ENCODE measurements at regions not wholly inside any gene's neighbourhood (a gene's known extent, or its start where the extent isn't known, plus 50 kb on each side); places are given as distances from the start of the nearest gene placed in this dataset.

- TF ChIP-seq, protein P1, sequence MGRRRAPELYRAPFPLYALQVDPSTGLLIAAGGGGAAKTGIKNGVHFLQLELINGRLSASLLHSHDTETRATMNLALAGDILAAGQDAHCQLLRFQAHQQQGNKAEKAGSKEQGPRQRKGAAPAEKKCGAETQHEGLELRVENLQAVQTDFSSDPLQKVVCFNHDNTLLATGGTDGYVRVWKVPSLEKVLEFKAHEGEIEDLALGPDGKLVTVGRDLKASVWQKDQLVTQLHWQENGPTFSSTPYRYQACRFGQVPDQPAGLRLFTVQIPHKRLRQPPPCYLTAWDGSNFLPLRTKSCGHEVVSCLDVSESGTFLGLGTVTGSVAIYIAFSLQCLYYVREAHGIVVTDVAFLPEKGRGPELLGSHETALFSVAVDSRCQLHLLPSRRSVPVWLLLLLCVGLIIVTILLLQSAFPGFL (CRISPR knock-in tag; IDR thresholded peaks at IDR 0.05; ENCODE audit: borderline replicate concordance) = no peak
- TF ChIP-seq, protein P2, sequence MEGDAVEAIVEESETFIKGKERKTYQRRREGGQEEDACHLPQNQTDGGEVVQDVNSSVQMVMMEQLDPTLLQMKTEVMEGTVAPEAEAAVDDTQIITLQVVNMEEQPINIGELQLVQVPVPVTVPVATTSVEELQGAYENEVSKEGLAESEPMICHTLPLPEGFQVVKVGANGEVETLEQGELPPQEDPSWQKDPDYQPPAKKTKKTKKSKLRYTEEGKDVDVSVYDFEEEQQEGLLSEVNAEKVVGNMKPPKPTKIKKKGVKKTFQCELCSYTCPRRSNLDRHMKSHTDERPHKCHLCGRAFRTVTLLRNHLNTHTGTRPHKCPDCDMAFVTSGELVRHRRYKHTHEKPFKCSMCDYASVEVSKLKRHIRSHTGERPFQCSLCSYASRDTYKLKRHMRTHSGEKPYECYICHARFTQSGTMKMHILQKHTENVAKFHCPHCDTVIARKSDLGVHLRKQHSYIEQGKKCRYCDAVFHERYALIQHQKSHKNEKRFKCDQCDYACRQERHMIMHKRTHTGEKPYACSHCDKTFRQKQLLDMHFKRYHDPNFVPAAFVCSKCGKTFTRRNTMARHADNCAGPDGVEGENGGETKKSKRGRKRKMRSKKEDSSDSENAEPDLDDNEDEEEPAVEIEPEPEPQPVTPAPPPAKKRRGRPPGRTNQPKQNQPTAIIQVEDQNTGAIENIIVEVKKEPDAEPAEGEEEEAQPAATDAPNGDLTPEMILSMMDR (IDR thresholded peaks at IDR 0.05) = no peak
Measured at GRCh38 chr2:157185476-157186227, 71.9 kb upstream of the GALNT5 start.
